HEK293 (cell line): ENCODE measurements at regions not wholly inside any gene's neighbourhood (a gene's known extent, or its start where the extent isn't known, plus 50 kb on each side); places are given as distances from the start of the nearest gene placed in this dataset.

Source experiments
- CTCF ChIA-PET: fragments of 350-600 bp; formaldehyde crosslinking; extraction: SDS; loops from one replicate; lab custom pipeline; 2021; ENCODE audit warnings: antibody characterized with exemption; lab: Yijun Ruan, JAX
- POLR2A ChIA-PET: fragments of 300-600 bp; formaldehyde crosslinking; extraction: SDS; loops from one replicate; lab custom pipeline; 2020; ENCODE audit warnings: antibody characterized with exemption, inconsistent platforms; lab: Yijun Ruan, JAX
- H3K27ac ChIP-seq: fragments of 200-500 bp; sonication (Bioruptor generic); 2 replicates; pipeline ENCODE4 v1.5.1; 2014; ENCODE audit warnings: low read depth, low read length, control low read depth, inconsistent platforms; ENCODE audit errors: extremely low read depth
- H3K36me3 ChIP-seq, 2 experiments: fragments of 200-500 bp in 1 of 2; sonication (Bioruptor generic) in 1 of 2; 1 replicate in 1 of 2; 2 replicates in 1 of 2; pipeline ENCODE4 v1.5.1; 2014 to 2017; ENCODE audit warnings: inconsistent platforms in 2 of 2, low read length in 2 of 2; ENCODE audit not compliant: control insufficient read depth in 2 of 2, insufficient read depth in 1 of 2
- H3K4me1 ChIP-seq: fragments of 200-500 bp; sonication (Bioruptor generic); 2 replicates; pipeline ENCODE4 v1.5.1; 2014; ENCODE audit warnings: mild to moderate bottlenecking, low read length, inconsistent platforms; ENCODE audit not compliant: control insufficient read depth, insufficient read depth
- H3K4me3 ChIP-seq: 2 replicates; pipeline ENCODE4 v1.5.1; 2011; ENCODE audit warnings: low read depth, mild to moderate bottlenecking, control low read depth, low read length, moderate library complexity
- H3K9me3 ChIP-seq: fragments of 200-500 bp; sonication (Bioruptor generic); 2 replicates; pipeline ENCODE4 v1.5.1; 2014; ENCODE audit warnings: low read depth, low read length, inconsistent platforms; ENCODE audit not compliant: control insufficient read depth, insufficient read depth
- GLI2 ChIP-seq: fragments of 450-650 bp; formaldehyde crosslinking; IDR thresholded peaks from 2 replicates; pipeline ENCODE4; 2017; ENCODE audit warnings: missing biosample characterization, missing genetic modification characterization, low read depth, borderline replicate concordance
- HOXA7 ChIP-seq: sonication (generic); formaldehyde crosslinking; IDR thresholded peaks from 2 replicates; pipeline ENCODE4 v1.8.1; 2022; ENCODE audit warnings: missing genetic modification reagents, borderline replicate concordance
- KLF16 ChIP-seq: fragments of 450-650 bp; formaldehyde crosslinking; IDR thresholded peaks from 2 replicates; pipeline ENCODE4 v1.5.1; 2017; ENCODE audit warnings: missing biosample characterization, missing genetic modification characterization
- REPIN1 ChIP-seq: fragments of 450-650 bp; formaldehyde crosslinking; IDR thresholded peaks from 2 replicates; pipeline ENCODE4 v1.5.1; 2017; ENCODE audit warnings: missing biosample characterization, missing genetic modification characterization, low read depth
- ZBTB10 ChIP-seq: fragments of 450-650 bp; formaldehyde crosslinking; IDR thresholded peaks from 2 replicates; pipeline ENCODE4 v1.5.1; 2016; ENCODE audit warnings: missing biosample characterization, missing genetic modification characterization
- ZIC2 ChIP-seq: fragments of 450-650 bp; formaldehyde crosslinking; IDR thresholded peaks from 2 replicates; pipeline ENCODE4 v1.5.1; 2016; ENCODE audit warnings: missing biosample characterization, missing genetic modification characterization
- ZNF157 ChIP-seq: fragments of 450-650 bp; formaldehyde crosslinking; IDR thresholded peaks from 2 replicates; pipeline ENCODE4 v1.5.1; 2016; ENCODE audit warnings: missing biosample characterization, missing genetic modification characterization
- ZNF18 ChIP-seq: fragments of 450-650 bp; formaldehyde crosslinking; IDR thresholded peaks from 2 replicates; pipeline ENCODE4 v1.5.1; 2016; ENCODE audit warnings: missing biosample characterization, missing genetic modification characterization
- ZNF19 ChIP-seq: fragments of 450-650 bp; formaldehyde crosslinking; IDR thresholded peaks from 2 replicates; pipeline ENCODE4; 2016; ENCODE audit warnings: missing biosample characterization, missing genetic modification characterization, low read depth
- ZNF560 ChIP-seq: fragments of 450-650 bp; formaldehyde crosslinking; IDR thresholded peaks from 2 replicates; pipeline ENCODE4 v1.5.1; 2017; ENCODE audit warnings: missing biosample characterization, missing genetic modification characterization, borderline replicate concordance
- ZNF571 ChIP-seq: fragments of 450-650 bp; formaldehyde crosslinking; IDR thresholded peaks from 2 replicates; pipeline ENCODE4 v1.5.0; 2017; ENCODE audit warnings: missing biosample characterization, missing genetic modification characterization
- ZNF580 ChIP-seq: fragments of 450-650 bp; formaldehyde crosslinking; IDR thresholded peaks from 2 replicates; pipeline ENCODE4 v1.5.1; 2016; ENCODE audit warnings: missing biosample characterization, missing genetic modification characterization
- ZNF639 ChIP-seq: fragments of 450-650 bp; formaldehyde crosslinking; IDR thresholded peaks from 2 replicates; pipeline ENCODE4 v1.5.1; 2016; ENCODE audit warnings: missing biosample characterization, missing genetic modification characterization
- ZNF670 ChIP-seq: fragments of 450-650 bp; formaldehyde crosslinking; IDR thresholded peaks from 2 replicates; pipeline ENCODE4 v1.5.1; 2016; ENCODE audit warnings: missing biosample characterization, missing genetic modification characterization, low read depth
- ZNF701 ChIP-seq: fragments of 450-650 bp; formaldehyde crosslinking; IDR thresholded peaks from 2 replicates; pipeline ENCODE4 v1.5.1; 2016; ENCODE audit warnings: missing biosample characterization, missing genetic modification characterization
- ZNF707 ChIP-seq: fragments of 450-650 bp; formaldehyde crosslinking; IDR thresholded peaks from 2 replicates; pipeline ENCODE4 v1.5.1; 2016; ENCODE audit warnings: missing biosample characterization, missing genetic modification characterization
- ZNF830 ChIP-seq: fragments of 450-650 bp; IDR thresholded peaks from 2 replicates; pipeline ENCODE4 v1.5.0; 2018; ENCODE audit warnings: missing biosample characterization, missing genetic modification characterization, low read depth, mild to moderate bottlenecking, moderate library complexity
- ZSCAN16 ChIP-seq: fragments of 450-650 bp; formaldehyde crosslinking; IDR thresholded peaks from 2 replicates; pipeline ENCODE4 v1.5.1; 2016; ENCODE audit warnings: missing biosample characterization, missing genetic modification characterization
- ZSCAN5A ChIP-seq: fragments of 450-650 bp; formaldehyde crosslinking; IDR thresholded peaks from 2 replicates; pipeline ENCODE4 v1.5.1; 2016; ENCODE audit warnings: missing biosample characterization, missing genetic modification characterization
- TF ChIP-seq, protein P1 (sequence below): fragments of 450-650 bp; formaldehyde crosslinking; IDR thresholded peaks from 2 replicates; pipeline ENCODE4 v1.5.1; 2016; ENCODE audit warnings: missing biosample characterization, missing genetic modification characterization

DNA sequence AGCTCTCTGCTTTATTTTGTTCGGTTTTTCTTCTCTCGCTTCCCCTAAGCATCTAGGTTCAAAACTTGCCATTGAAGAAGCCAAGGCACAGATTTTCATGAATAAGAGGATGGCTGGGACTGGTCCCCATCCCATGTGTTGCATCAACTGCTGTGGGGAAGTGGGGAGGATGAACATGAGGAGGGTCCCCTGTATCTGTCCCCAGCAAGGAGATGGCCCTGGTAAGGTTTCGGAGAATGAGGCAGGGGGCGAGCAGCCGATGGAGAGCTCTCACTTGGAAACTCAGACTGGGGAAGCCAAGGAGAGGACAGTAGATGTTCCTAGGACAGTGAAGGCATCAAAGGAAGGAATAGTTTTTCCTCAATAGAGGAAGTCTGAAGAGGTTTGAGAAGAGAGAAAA is 142.0 kb upstream of the ATP2B2 start (continued):
- TF ChIP-seq REPIN1, result no peak

GRCh38 chr3:10648181-10648580 is 142.8 kb upstream of the ATP2B2 start:
- ChIA-PET CTCF (no interaction called here), POLR2A (no interaction called here)
- H3K9me3 ChIP-seq, result no peaks in the 10 kb centered on the region
- no peaks in the 10 kb centered on the region for H3K4me1 ChIP-seq
- no peaks in the 10 kb centered on the region for H3K36me3 ChIP-seq
- H3K27ac ChIP-seq, result no peak overlapping the region
- H3K4me3 ChIP-seq, result no peak overlapping the region
- TF ChIP-seq, protein P1, sequence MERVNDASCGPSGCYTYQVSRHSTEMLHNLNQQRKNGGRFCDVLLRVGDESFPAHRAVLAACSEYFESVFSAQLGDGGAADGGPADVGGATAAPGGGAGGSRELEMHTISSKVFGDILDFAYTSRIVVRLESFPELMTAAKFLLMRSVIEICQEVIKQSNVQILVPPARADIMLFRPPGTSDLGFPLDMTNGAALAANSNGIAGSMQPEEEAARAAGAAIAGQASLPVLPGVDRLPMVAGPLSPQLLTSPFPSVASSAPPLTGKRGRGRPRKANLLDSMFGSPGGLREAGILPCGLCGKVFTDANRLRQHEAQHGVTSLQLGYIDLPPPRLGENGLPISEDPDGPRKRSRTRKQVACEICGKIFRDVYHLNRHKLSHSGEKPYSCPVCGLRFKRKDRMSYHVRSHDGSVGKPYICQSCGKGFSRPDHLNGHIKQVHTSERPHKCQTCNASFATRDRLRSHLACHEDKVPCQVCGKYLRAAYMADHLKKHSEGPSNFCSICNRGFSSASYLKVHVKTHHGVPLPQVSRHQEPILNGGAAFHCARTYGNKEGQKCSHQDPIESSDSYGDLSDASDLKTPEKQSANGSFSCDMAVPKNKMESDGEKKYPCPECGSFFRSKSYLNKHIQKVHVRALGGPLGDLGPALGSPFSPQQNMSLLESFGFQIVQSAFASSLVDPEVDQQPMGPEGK (tag by site-specific recombination), result no peak
- TF ChIP-seq ZNF639 (tag by site-specific recombination) (no peak), HOXA7 (CRISPR knock-in tag) (no peak), ZSCAN16 (tag by site-specific recombination) (no peak), ZNF560 (tag by site-specific recombination) (no peak), ZNF571 (tag by site-specific recombination) (no peak), KLF16 (tag by site-specific recombination) (no peak), ZNF670 (tag by site-specific recombination) (no peak), GLI2 (tag by site-specific recombination) (no peak), ZNF701 (tag by site-specific recombination) (no peak), ZNF830 (no peak), ZSCAN5A (tag by site-specific recombination) (no peak), ZNF707 (tag by site-specific recombination) (no peak), ZNF19 (tag by site-specific recombination) (no peak), ZNF580 (tag by site-specific recombination) (no peak), ZNF18 (tag by site-specific recombination) (no peak), ZNF157 (no peak), ZBTB10 (no peak), ZIC2 (tag by site-specific recombination) (no peak)
